Stimulated activated CD4-positive, alpha-beta T cell treated with anti-CD3 and anti-CD28 coated beads, Interleukin-1b, Interleukin-23, amount 100 ng/mL, for 48 hours (primary cell): ENCODE measurements at regions not wholly inside any gene's neighbourhood (a gene's known extent, or its start where the extent isn't known, plus 50 kb on each side); places are given as distances from the start of the nearest gene placed in this dataset.

Experiments
- DNase-seq: peaks from one replicate; pipeline ENCODE4 v3.0.0-alpha.2; 2020

DNA sequence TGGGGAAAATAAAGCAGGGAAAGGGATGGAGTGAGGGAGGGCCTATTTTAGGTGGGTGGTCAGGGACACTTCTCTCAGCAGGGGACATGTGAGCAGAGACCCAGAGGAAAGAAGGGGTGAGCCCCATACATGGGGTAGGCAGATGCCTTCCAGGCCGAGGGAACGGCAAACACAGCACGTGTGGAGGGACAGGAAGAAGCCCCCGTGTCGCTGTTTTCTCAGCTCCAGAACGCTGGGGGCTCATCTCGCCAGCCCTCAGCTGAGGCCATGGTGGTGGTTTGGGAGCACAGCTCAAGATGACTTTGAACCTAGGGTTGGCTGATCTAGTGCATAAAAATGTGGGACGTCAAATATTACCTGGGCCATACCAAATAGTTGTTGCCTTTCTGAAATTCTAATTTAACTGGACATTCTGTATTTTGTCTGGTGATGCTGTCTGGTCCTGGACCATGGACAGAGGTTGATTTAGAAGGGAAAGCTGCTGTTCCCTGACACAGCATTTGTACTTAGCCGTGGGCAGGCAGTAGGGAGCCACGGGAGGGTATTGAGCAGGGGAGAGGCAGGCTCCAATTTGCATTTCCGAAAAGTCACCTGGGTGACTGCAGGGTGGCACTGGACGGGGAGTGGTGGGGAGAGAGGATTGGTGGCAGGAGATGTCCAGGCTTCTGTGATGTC is 53.1 kb upstream of the RUNX3 start:
- DNase-seq = no peak

DNA sequence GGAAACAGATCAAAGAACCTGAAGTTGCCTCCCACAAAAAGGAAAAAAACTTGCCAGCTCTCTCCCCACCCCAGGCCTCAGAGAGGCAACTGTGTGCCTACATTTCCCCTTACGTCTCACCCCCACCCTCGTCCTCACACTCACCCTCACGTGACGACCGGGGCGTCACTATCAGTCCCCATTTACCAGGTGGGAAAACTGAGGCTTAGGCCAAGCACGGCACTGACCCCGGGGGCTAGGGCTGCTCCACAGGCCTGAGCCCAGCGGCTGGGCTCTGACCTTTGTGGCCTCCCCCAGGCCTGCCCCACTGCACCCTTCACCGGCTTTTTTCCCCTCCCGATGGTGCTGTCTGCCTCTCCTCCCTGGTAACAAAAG is 51.5 kb upstream of the RUNX3 start:
- DNase-seq = no peak

DNA sequence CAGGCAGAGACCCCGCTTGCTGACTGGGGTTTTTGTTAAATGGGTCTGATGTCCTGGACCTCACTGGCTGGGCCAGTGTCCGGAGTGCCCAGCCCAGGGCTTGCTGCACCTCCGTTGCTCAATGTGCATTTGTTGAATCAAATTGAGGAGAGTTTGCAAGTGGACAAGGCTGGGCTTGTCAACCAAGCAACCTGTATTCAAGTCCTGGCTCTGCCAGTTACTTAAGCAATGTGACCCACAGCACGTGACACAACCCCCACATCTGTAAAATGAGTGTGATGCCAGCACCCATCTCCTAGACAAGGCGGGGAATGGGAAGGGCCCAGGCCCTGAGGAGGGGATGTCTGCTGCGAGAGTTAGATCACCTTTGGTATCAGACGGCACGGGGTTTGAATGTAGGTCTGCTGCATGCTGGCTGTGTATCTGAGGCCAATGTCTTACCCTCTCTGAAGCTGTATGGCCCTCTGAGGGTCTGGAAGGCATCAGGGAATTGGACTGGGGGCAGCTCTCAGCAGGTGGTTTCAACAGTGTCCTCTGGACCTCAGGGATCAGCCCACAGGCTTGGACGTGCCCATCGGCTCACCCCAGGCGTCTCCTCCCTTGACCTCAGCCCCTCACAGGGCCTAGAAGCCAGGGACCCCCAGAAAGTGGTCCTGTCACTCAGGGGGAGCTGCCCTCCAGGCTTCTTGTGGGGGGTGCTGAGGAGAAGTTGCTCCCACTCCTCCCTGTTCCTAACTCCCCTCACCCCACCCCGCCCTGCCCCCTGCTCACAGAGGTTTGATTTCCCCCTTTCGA is 51.0 kb upstream of the RUNX3 start:
- no peak for DNase-seq
